Caco-2 (cell line): ENCODE measurements at regions not wholly inside any gene's neighbourhood (a gene's known extent, or its start where the extent isn't known, plus 50 kb on each side); places are given as distances from the start of the nearest gene placed in this dataset.

Experiments used
- BruUV-seq: library from RNA; stranded (reverse); fragments of 400-500 nt; replicated peaks from 2 replicates; lab custom pipeline; 2021; lab: Mats Ljungman, UMichigan
- CTCF ChIA-PET: fragments of 300-600 bp; sonication (Branson Sonifier 250); formaldehyde crosslinking; loops from one replicate; lab custom pipeline; 2022; ENCODE audit warnings: antibody characterized with exemption; lab: Charles Lee
- POLR2A ChIA-PET: fragments of 300-600 bp; sonication (Branson Sonifier 250); formaldehyde crosslinking; loops from one replicate; lab custom pipeline; 2022; ENCODE audit warnings: antibody characterized with exemption; lab: Charles Lee
- DNase-seq, 2 experiments: peaks; one replicate each; pipeline versions ENCODE4 v3.0.0 to v3.0.0-alpha.2; 2020 to 2022
- H3K27me3 ChIP-seq: replicated peaks from 2 replicates; pipeline ENCODE4 v1.6.0; 2011; ENCODE audit warnings: low read length; ENCODE audit not compliant: control insufficient read depth, insufficient read depth
- H3K36me3 ChIP-seq: 2 replicates; pipeline ENCODE4 v1.5.1; 2011; ENCODE audit warnings: low read length; ENCODE audit not compliant: control insufficient read depth, insufficient read depth
- H3K4me1 ChIP-seq: fragments of 250-450 bp; sonication (Bioruptor Pico); 2 replicates; pipeline ENCODE4 v1.5.1; 2020; ENCODE audit warnings: mild to moderate bottlenecking
- H3K4me3 ChIP-seq: 2 replicates; pipeline ENCODE4 v1.5.1; 2011; ENCODE audit warnings: low read depth, mild to moderate bottlenecking, control low read depth, low read length
- H3K9me3 ChIP-seq: fragments of 250-450 bp; sonication (Bioruptor Pico); 2 replicates; pipeline ENCODE4 v1.5.1; 2020; ENCODE audit warnings: mild to moderate bottlenecking, moderate library complexity
- H3K27ac Mint-ChIP-seq: one replicate; pipeline ENCODE4 v1.8.0; 2022; ENCODE audit warnings: mixed read lengths; ENCODE audit not compliant: unreplicated experiment
- H3K27me3 Mint-ChIP-seq: one replicate; pipeline ENCODE4 v1.8.0; 2022; ENCODE audit warnings: mixed read lengths; ENCODE audit not compliant: insufficient read depth, unreplicated experiment
- H3K36me3 Mint-ChIP-seq: one replicate; pipeline ENCODE4 v1.8.0; 2022; ENCODE audit warnings: mild to moderate bottlenecking, mixed read lengths; ENCODE audit not compliant: insufficient read depth, unreplicated experiment
- H3K4me1 Mint-ChIP-seq: one replicate; pipeline ENCODE4 v1.8.0; 2022; ENCODE audit warnings: low read depth, mixed read lengths; ENCODE audit not compliant: unreplicated experiment
- H3K4me3 Mint-ChIP-seq: one replicate; pipeline ENCODE4 v1.8.0; 2022; ENCODE audit warnings: mild to moderate bottlenecking, moderate library complexity, mixed read lengths; ENCODE audit not compliant: unreplicated experiment
- H3K9me3 Mint-ChIP-seq: one replicate; pipeline ENCODE4 v1.8.0; 2022; ENCODE audit warnings: mixed read lengths; ENCODE audit not compliant: unreplicated experiment
- intact Hi-C: fragments of 100-400 bp; cut with micrococcal nuclease; formaldehyde crosslinking; loops from one replicate; pipeline ENCODE4 v1.10.0; 2022; ENCODE audit not compliant: unreplicated experiment
- TF ChIP-seq, protein P1 (sequence below), 2 experiments: fragments of 200-600 bp in 1 of 2; IDR thresholded peaks; 1 replicate in 1 of 2; 2 replicates in 1 of 2; pipeline versions ENCODE4 v1.5.1 to v1.8.0; 2011 to 2022; ENCODE audit warnings: antibody characterized with exemption in 1 of 2, control low read depth in 1 of 2, inconsistent platforms in 1 of 2, low read depth in 1 of 2, low read length in 1 of 2, mild to moderate bottlenecking in 1 of 2, moderate library complexity in 1 of 2; ENCODE audit not compliant: insufficient read depth in 1 of 2, severe bottlenecking in 1 of 2, unreplicated experiment in 1 of 2

DNA sequence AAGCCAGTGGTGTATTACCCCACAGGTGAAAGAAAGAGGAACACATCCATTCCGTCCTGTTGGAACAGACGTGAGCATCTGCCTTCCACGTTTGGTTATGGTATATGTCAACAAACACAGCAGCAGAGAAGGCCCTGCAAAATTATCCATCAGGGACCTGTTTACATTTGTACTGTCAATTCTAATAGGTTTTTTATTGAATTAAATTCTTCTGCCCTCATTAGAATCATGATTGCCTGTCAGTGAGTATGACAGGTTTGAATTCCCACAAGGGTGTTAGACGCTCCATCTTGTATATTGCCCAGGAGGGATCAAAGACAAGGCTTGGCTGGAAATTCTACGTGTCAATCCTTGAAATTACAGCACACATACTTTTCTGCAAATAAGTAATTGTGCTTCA lies 339.9 kb upstream of the NOCT start:
- no TSS peak for BruUV-seq
- Mint-ChIP-seq H3K27me3 (no peaks in the 10 kb centered on the region), H3K36me3 (no peaks in the 10 kb centered on the region), H3K27ac (no peak overlapping the region), H3K4me1 (peaks cover 21% of the 10 kb centered on the region), H3K9me3 (no peaks in the 10 kb centered on the region), H3K4me3 (no peak overlapping the region)
- Histone ChIP-seq H3K36me3 (no peaks in the 10 kb centered on the region), H3K9me3 (no peaks in the 10 kb centered on the region), H3K4me3 (no peak overlapping the region), H3K4me1 (peaks cover 21% of the 10 kb centered on the region), H3K27me3 (no peaks in the 10 kb centered on the region)
- POLR2A ChIA-PET, result no interaction called here
- TF ChIP-seq, protein P1, sequence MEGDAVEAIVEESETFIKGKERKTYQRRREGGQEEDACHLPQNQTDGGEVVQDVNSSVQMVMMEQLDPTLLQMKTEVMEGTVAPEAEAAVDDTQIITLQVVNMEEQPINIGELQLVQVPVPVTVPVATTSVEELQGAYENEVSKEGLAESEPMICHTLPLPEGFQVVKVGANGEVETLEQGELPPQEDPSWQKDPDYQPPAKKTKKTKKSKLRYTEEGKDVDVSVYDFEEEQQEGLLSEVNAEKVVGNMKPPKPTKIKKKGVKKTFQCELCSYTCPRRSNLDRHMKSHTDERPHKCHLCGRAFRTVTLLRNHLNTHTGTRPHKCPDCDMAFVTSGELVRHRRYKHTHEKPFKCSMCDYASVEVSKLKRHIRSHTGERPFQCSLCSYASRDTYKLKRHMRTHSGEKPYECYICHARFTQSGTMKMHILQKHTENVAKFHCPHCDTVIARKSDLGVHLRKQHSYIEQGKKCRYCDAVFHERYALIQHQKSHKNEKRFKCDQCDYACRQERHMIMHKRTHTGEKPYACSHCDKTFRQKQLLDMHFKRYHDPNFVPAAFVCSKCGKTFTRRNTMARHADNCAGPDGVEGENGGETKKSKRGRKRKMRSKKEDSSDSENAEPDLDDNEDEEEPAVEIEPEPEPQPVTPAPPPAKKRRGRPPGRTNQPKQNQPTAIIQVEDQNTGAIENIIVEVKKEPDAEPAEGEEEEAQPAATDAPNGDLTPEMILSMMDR (IDR thresholded peaks at IDR 0.05; ENCODE audit: insufficient read depth in 1 of 2, low read depth in 1 of 2, low read length in 1 of 2, severe bottlenecking in 1 of 2, unreplicated experiment in 1 of 2), result no peak
- intact Hi-C loops, result loop anchor here (10.0 kb wide), 1 partner anchor 431 kb away; the partner anchor contains the start of gene SLC7A11
- no peak for DNase-seq
- CTCF ChIA-PET, result no interaction called here

DNA sequence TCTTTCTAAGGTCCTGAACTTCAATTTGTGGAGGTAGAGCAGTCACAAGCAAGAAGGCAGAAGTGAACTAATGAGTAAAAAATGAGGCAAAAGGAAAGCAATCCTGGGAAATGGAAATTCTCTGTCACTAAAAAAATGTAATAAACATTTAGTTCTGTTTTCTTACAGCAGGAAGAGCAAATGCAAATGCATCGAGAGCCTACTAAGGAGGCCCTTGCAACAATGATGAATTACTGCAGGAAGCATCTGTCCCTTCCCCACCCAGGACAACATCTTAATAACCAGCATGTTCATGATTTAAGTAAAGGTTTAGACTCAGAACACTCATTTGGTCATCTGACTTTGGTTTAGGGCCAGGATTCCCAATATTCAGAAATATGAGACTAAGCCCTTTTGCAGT lies 341.4 kb upstream of the NOCT start:
- Histone ChIP-seq H3K4me1 (peaks cover 21% of the 10 kb centered on the region), H3K36me3 (no peaks in the 10 kb centered on the region), H3K9me3 (no peaks in the 10 kb centered on the region), H3K4me3 (no peak overlapping the region), H3K27me3 (no peaks in the 10 kb centered on the region)
- TF ChIP-seq, protein P1 (IDR thresholded peaks at IDR 0.05; ENCODE audit: insufficient read depth in 1 of 2, low read depth in 1 of 2, low read length in 1 of 2, severe bottlenecking in 1 of 2, unreplicated experiment in 1 of 2), result no peak
- intact Hi-C loops, result loop anchor here (10.0 kb wide), 1 partner anchor 429 kb away; the partner anchor contains the start of gene SLC7A11
- no TSS peak for BruUV-seq
- ChIA-PET POLR2A (no interaction called here), CTCF (no interaction called here)
- DNase-seq, result no peak
- H3K9me3 Mint-ChIP-seq, result no peaks in the 10 kb centered on the region
- H3K36me3 Mint-ChIP-seq, result no peaks in the 10 kb centered on the region
- H3K27me3 Mint-ChIP-seq, result no peaks in the 10 kb centered on the region
- no peak overlapping the region for H3K27ac Mint-ChIP-seq
- no peak overlapping the region for H3K4me3 Mint-ChIP-seq
- peaks cover 21% of the 10 kb centered on the region for H3K4me1 Mint-ChIP-seq

DNA sequence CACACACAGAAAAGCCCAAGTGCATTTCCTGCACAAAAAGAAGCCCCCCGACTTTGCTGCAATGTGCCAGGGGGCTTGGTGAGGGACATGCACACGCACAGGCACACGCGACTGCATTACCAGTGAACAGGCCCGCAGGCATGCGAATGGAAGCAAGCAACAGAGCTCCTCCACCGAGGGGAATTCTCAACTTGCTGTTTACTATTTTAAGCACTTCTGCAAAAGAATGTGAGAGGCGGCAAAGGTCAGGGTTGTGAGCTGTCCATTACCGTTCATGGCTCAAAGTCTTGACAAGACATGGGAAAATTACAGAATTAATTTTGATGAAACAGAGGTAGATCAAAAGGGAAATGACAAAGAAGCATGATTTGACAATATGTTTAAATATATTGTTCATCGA lies 342.5 kb upstream of the NOCT start:
- H3K27me3 ChIP-seq, result no peaks in the 10 kb centered on the region
- DNase-seq, result no peak
- intact Hi-C loops, result loop anchor here (10.0 kb wide), 1 partner anchor 428 kb away; the partner anchor contains the start of gene SLC7A11
- peaks cover 21% of the 10 kb centered on the region for H3K4me1 ChIP-seq
- no peaks in the 10 kb centered on the region for H3K36me3 ChIP-seq
- H3K27ac Mint-ChIP-seq, result no peak overlapping the region
- ChIA-PET CTCF (no interaction called here), POLR2A (no interaction called here)
- TF ChIP-seq, protein P1 (IDR thresholded peaks at IDR 0.05; ENCODE audit: insufficient read depth in 1 of 2, low read depth in 1 of 2, low read length in 1 of 2, severe bottlenecking in 1 of 2, unreplicated experiment in 1 of 2), result no peak
- no peaks in the 10 kb centered on the region for H3K9me3 ChIP-seq
- H3K4me3 Mint-ChIP-seq, result peak overlapping the region; percentile 7
- peaks cover 18% of the 10 kb centered on the region for H3K4me1 Mint-ChIP-seq
- H3K4me3 ChIP-seq, result no peak overlapping the region
- BruUV-seq, result no TSS peak
- H3K27me3 Mint-ChIP-seq, result no peaks in the 10 kb centered on the region
- no peaks in the 10 kb centered on the region for H3K9me3 Mint-ChIP-seq
- no peaks in the 10 kb centered on the region for H3K36me3 Mint-ChIP-seq
